ENCODE measurements at regions not wholly inside any gene's neighbourhood (a gene's known extent, or its start where the extent isn't known, plus 50 kb on each side); places are given as distances from the start of the nearest gene placed in this dataset.
"Not testable (repeated sequence)": the region's sequence is repeated elsewhere in the genome, so short reads cannot be mapped to it uniquely, and the experiment has no call there.

DNA sequence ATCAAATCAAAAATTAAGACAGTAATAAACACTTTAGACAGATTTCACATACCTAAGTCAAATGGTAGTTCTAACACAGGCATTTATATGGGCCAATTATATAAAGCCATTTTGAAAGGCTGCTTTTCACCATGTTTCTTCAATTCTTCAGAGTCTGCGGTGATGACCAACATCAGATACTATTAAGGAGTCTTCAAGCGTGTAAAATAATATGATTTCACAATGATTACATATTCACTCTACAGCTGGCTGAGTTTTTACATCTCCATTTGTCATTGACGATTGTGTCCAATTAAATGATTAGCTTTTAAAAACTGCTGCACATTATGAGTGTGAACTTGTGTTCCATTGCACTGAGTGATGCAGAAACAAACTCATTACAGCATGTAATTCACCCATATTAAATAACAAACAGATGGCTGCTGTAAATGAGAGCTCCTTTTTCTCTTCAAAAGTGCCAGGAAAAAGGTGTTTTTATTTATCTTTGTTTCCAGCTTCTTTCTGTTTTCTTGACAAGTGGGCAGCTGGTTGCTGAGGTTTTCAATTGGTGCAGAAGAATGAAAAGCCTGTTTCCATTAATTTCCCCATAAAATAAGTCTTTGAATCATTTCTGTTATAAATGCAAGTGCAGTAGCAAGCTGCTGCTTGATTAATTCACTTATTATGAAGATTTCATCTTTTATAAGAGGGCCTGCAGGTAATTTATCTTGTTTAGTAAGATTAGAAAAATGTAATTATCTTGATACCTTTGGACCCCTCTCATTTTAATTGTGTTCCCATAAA lies 676.1 kb upstream of the KLHL1 start:
- H3K9me3 ChIP-seq (ENCODE audit: insufficient read depth, low read length): no peaks in the 10 kb centered on the region
- no peaks in the 10 kb centered on the region for H3K27me3 ChIP-seq (ENCODE audit: insufficient read depth, insufficient read length)
- DNase-seq (ENCODE audit: low read depth, low spot score): no peak
- TF ChIP-seq YY1 (IDR thresholded peaks at IDR 0.05; ENCODE audit: insufficient read depth, insufficient read length) (no peak), SUZ12 (IDR thresholded peaks at IDR 0.05; ENCODE audit: extremely low read depth, insufficient read depth, insufficient read length) (no peak), ZNF274 (IDR thresholded peaks at IDR 0.05; ENCODE audit: low read depth, low read length) (no peak)
- no peak overlapping the region for H3K9ac ChIP-seq (ENCODE audit: insufficient read length, low read depth)
- no peaks in the 10 kb centered on the region for H3K36me3 ChIP-seq (ENCODE audit: insufficient read depth, insufficient read length, low read length)
- H3K4me3 ChIP-seq (ENCODE audit: insufficient read length, low read depth): no peak overlapping the region
- H3K4me1 ChIP-seq (ENCODE audit: insufficient read depth, insufficient read length): no peaks in the 10 kb centered on the region

GRCh38 chr13:70769817-70770216 lies 661.6 kb upstream of the KLHL1 start:
- no peak for TF ChIP-seq YY1 (IDR thresholded peaks at IDR 0.05; ENCODE audit: insufficient read depth, insufficient read length)
- Histone ChIP-seq H3K9me3 (ENCODE audit: insufficient read depth, low read length) (no peaks in the 10 kb centered on the region), H3K27me3 (ENCODE audit: insufficient read depth, insufficient read length) (no peaks in the 10 kb centered on the region), H3K4me3 (ENCODE audit: insufficient read length, low read depth) (no peak overlapping the region), H3K36me3 (ENCODE audit: insufficient read depth, insufficient read length, low read length) (no peaks in the 10 kb centered on the region), H3K9ac (ENCODE audit: insufficient read length, low read depth) (no peak overlapping the region), H3K4me1 (ENCODE audit: insufficient read depth, insufficient read length) (no peaks in the 10 kb centered on the region)
- no peak for DNase-seq (ENCODE audit: low read depth, low spot score)

DNA sequence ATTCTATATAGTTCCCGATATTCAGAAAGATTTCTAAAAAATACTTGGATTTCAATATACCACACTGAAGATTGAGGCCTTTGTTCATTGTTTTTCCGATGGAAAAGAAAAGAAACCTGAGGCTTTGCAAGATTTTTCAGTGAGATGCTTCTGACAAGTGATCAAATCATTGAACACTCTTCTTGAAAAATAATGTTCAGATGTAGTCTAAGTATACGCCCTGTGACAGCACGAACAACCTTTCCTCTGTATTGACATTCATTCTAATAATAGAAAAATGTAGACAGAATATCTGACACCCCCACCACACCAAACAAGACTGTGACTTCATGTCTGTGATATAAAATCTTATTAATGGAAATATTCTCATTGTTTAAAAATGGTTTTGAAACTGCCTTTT lies 650.7 kb upstream of the KLHL1 start:
- no peak overlapping the region for H3K4me3 ChIP-seq (ENCODE audit: insufficient read length, low read depth)
- DNase-seq (ENCODE audit: low read depth, low spot score): no peak
- H3K9me3 ChIP-seq (ENCODE audit: insufficient read depth, low read length): no peaks in the 10 kb centered on the region
- no peaks in the 10 kb centered on the region for H3K27me3 ChIP-seq (ENCODE audit: insufficient read depth, insufficient read length)
- no peak for TF ChIP-seq ZNF274 (IDR thresholded peaks at IDR 0.05; ENCODE audit: low read depth, low read length)
- no peak for TF ChIP-seq YY1 (IDR thresholded peaks at IDR 0.05; ENCODE audit: insufficient read depth, insufficient read length)
- TF ChIP-seq SUZ12 (IDR thresholded peaks at IDR 0.05; ENCODE audit: extremely low read depth, insufficient read depth, insufficient read length): no peak
- no peaks in the 10 kb centered on the region for H3K36me3 ChIP-seq (ENCODE audit: insufficient read depth, insufficient read length, low read length)
- H3K4me1 ChIP-seq (ENCODE audit: insufficient read depth, insufficient read length): no peaks in the 10 kb centered on the region
- H3K9ac ChIP-seq (ENCODE audit: insufficient read length, low read depth): no peak overlapping the region

GRCh38 chr13:70756088-70756487 lies 647.8 kb upstream of the KLHL1 start:
- Histone ChIP-seq H3K4me3 (ENCODE audit: insufficient read length, low read depth) (no peak overlapping the region), H3K9ac (ENCODE audit: insufficient read length, low read depth) (no peak overlapping the region), H3K9me3 (ENCODE audit: insufficient read depth, low read length) (no peaks in the 10 kb centered on the region), H3K36me3 (ENCODE audit: insufficient read depth, insufficient read length, low read length) (no peaks in the 10 kb centered on the region), H3K4me1 (ENCODE audit: insufficient read depth, insufficient read length) (no peaks in the 10 kb centered on the region), H3K27me3 (ENCODE audit: insufficient read depth, insufficient read length) (no peaks in the 10 kb centered on the region)
- TF ChIP-seq SUZ12 (IDR thresholded peaks at IDR 0.05; ENCODE audit: extremely low read depth, insufficient read depth, insufficient read length) (no peak), YY1 (IDR thresholded peaks at IDR 0.05; ENCODE audit: insufficient read depth, insufficient read length) (no peak), ZNF274 (IDR thresholded peaks at IDR 0.05; ENCODE audit: low read depth, low read length) (no peak)
- DNase-seq (ENCODE audit: low read depth, low spot score): no peak

- H3K4me1 ChIP-seq (ENCODE audit: insufficient read depth, insufficient read length): no peaks in the 10 kb centered on the region
- H3K4me3 ChIP-seq (ENCODE audit: insufficient read length, low read depth): no peak overlapping the region
- TF ChIP-seq ZNF274 (IDR thresholded peaks at IDR 0.05; ENCODE audit: low read depth, low read length) (no peak), YY1 (IDR thresholded peaks at IDR 0.05; ENCODE audit: insufficient read depth, insufficient read length) (no peak), SUZ12 (IDR thresholded peaks at IDR 0.05; ENCODE audit: extremely low read depth, insufficient read depth, insufficient read length) (no peak)
- DNase-seq (ENCODE audit: low read depth, low spot score): no peak
- no peaks in the 10 kb centered on the region for H3K27me3 ChIP-seq (ENCODE audit: insufficient read depth, insufficient read length)
- H3K9ac ChIP-seq (ENCODE audit: insufficient read length, low read depth): no peak overlapping the region
- H3K9me3 ChIP-seq (ENCODE audit: insufficient read depth, low read length): no peaks in the 10 kb centered on the region
- H3K36me3 ChIP-seq (ENCODE audit: insufficient read depth, insufficient read length, low read length): no peaks in the 10 kb centered on the region
Measured at GRCh38 chr13:70755456-70755855, 647.2 kb upstream of the KLHL1 start.

DNA sequence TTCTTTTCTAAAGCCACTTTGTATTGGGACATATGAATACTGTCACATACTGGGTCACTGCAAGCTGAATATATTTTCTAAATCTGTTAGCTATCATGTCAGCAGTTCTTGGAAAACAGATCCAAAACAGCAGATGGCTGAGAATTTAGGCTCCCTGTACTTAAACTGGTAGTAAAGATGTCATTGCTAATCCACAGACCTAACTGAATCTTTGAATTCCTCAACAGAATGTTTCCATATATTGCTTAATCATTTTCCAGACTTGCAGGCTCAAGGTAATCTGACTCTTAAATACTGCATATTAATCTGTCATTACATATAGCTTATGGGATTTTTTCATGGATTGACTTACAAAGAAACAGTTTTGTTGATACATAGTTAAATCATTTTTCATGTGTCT lies 639.0 kb upstream of the KLHL1 start:
- TF ChIP-seq SUZ12 (IDR thresholded peaks at IDR 0.05; ENCODE audit: extremely low read depth, insufficient read depth, insufficient read length) (no peak), YY1 (IDR thresholded peaks at IDR 0.05; ENCODE audit: insufficient read depth, insufficient read length) (no peak), ZNF274 (IDR thresholded peaks at IDR 0.05; ENCODE audit: low read depth, low read length) (no peak)
- no peak for DNase-seq (ENCODE audit: low read depth, low spot score)
- H3K9ac ChIP-seq (ENCODE audit: insufficient read length, low read depth): no peak overlapping the region
- no peaks in the 10 kb centered on the region for H3K27me3 ChIP-seq (ENCODE audit: insufficient read depth, insufficient read length)
- H3K9me3 ChIP-seq (ENCODE audit: insufficient read depth, low read length): no peaks in the 10 kb centered on the region
- H3K4me3 ChIP-seq (ENCODE audit: insufficient read length, low read depth): no peak overlapping the region
- no peaks in the 10 kb centered on the region for H3K4me1 ChIP-seq (ENCODE audit: insufficient read depth, insufficient read length)
- no peaks in the 10 kb centered on the region for H3K36me3 ChIP-seq (ENCODE audit: insufficient read depth, insufficient read length, low read length)

- H3K4me1 ChIP-seq (ENCODE audit: insufficient read depth, insufficient read length); H3K9ac ChIP-seq (ENCODE audit: insufficient read length, low read depth); H3K36me3 ChIP-seq (ENCODE audit: insufficient read depth, insufficient read length, low read length); H3K4me3 ChIP-seq (ENCODE audit: insufficient read length, low read depth); H3K9me3 ChIP-seq (ENCODE audit: insufficient read depth, low read length); DNase-seq (ENCODE audit: low read depth, low spot score); H3K27me3 ChIP-seq (ENCODE audit: insufficient read depth, insufficient read length): not testable (repeated sequence)
Measured at GRCh38 chr13:70746469-70746868, 638.2 kb upstream of the KLHL1 start.
